ENCODE measurements at regions not wholly inside any gene's neighbourhood (a gene's known extent, or its start where the extent isn't known, plus 50 kb on each side); places are given as distances from the start of the nearest gene placed in this dataset.

DNA sequence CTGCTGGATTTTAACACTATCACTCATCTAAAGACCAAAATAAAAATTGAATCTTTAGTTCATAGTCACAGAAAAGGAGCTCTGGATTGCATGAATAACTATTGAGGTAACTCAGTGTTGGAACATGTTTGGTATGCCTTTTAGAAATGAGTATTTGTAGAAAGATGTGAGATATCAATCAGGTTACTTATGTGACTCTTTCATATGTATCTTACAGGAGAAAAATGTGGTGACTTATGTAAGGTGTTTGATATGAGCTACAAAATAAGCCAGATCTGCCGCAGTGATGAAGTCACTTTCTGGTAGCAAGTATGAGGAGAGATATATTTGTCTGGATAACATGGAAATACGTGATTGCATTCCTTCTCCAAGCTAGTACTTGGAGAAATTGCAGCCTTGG is 1653.3 kb upstream of the PCDH7 start:
- no peak for TF ChIP-seq CTCF (conservative IDR thresholded peaks at IDR 0.05; ENCODE audit: low read depth in 2 of 2)
- TF ChIP-seq CREB1 (CRISPR knock-in tag; IDR thresholded peaks at IDR 0.05; ENCODE audit: low read depth), result no peak
- no peak for TF ChIP-seq EZH2phosphoT487 (IDR thresholded peaks at IDR 0.05; ENCODE audit: unreplicated experiment)
- TF ChIP-seq POLR2AphosphoS5 (IDR thresholded peaks at IDR 0.05; ENCODE audit: low read depth), result no peak
- TF ChIP-seq REST (IDR thresholded peaks at IDR 0.05; ENCODE audit: unreplicated experiment), result no peak
